NCI-H774 (cell line): ENCODE measurements at regions not wholly inside any gene's neighbourhood (a gene's known extent, or its start where the extent isn't known, plus 50 kb on each side); places are given as distances from the start of the nearest gene placed in this dataset.
"Not testable (repeated sequence)": the region's sequence is repeated elsewhere in the genome, so short reads cannot be mapped to it uniquely, and the experiment has no call there.

Experiments used
- DNase-seq: peaks from one replicate; lab custom pipeline; 2025; lab: John Stamatoyannopoulos, UW

GRCh38 chr2:66317268-66317890 is 117.5 kb upstream of the MEIS1 start:
- DNase-seq, result no peak

GRCh38 chr2:66306483-66306882 is 128.4 kb upstream of the MEIS1 start:
- no peak for DNase-seq

- peak; percentile 86 for DNase-seq
Measured at GRCh38 chr2:66305718-66306117, 129.2 kb upstream of the MEIS1 start.

- DNase-seq, result no peak
Measured at GRCh38 chr2:66303471-66303870, 131.5 kb upstream of the MEIS1 start.

GRCh38 chr2:66301767-66302140 is 133.2 kb upstream of the MEIS1 start:
- no peak for DNase-seq

- peak; percentile 36 for DNase-seq
Measured at GRCh38 chr2:66301022-66301766, 133.7 kb upstream of the MEIS1 start.

GRCh38 chr2:66283787-66284186 is 151.1 kb upstream of the MEIS1 start:
- no peak for DNase-seq

GRCh38 chr2:66281980-66282379 is 152.9 kb upstream of the MEIS1 start:
- no peak for DNase-seq

GRCh38 chr2:66279024-66279423 is 155.9 kb upstream of the MEIS1 start:
- no peak for DNase-seq

- DNase-seq, result no peak
Measured at GRCh38 chr2:66275984-66276383, 158.9 kb upstream of the MEIS1 start.

- DNase-seq, result no peak
Measured at GRCh38 chr2:66273933-66274490, 160.9 kb upstream of the MEIS1 start.

- no peak for DNase-seq
Measured at GRCh38 chr2:66272751-66273150, 162.2 kb upstream of the MEIS1 start.

- DNase-seq, result no peak
Measured at GRCh38 chr2:66271777-66272176, 163.1 kb upstream of the MEIS1 start.

GRCh38 chr2:66270247-66270646 is 164.7 kb upstream of the MEIS1 start:
- DNase-seq, result no peak

GRCh38 chr2:66269166-66269565 is 165.8 kb upstream of the MEIS1 start:
- DNase-seq, result no peak

GRCh38 chr2:66268756-66269155 is 166.2 kb upstream of the MEIS1 start:
- DNase-seq, result no peak

- no peak for DNase-seq
Measured at GRCh38 chr2:66264354-66264753, 170.6 kb upstream of the MEIS1 start.

GRCh38 chr2:66255867-66256266 is 179.1 kb upstream of the MEIS1 start:
- no peak for DNase-seq

- DNase-seq, result no peak
Measured at GRCh38 chr2:66255136-66255535, 179.8 kb upstream of the MEIS1 start.

- DNase-seq, result no peak
Measured at GRCh38 chr2:66253066-66253465, 181.9 kb upstream of the MEIS1 start.

- no peak for DNase-seq
Measured at GRCh38 chr2:66252109-66252508, 182.8 kb upstream of the MEIS1 start.

- DNase-seq, result no peak
Measured at GRCh38 chr2:66251573-66251972, 183.4 kb upstream of the MEIS1 start.

- not testable (repeated sequence) for DNase-seq
Measured at GRCh38 chr2:66249089-66249488, 185.8 kb upstream of the MEIS1 start.

GRCh38 chr2:66243809-66244208 is 191.1 kb upstream of the MEIS1 start:
- not testable (repeated sequence) for DNase-seq
